Upper lobe of left lung (tissue), 4 donors: ENCODE measurements at regions not wholly inside any gene's neighbourhood (a gene's known extent, or its start where the extent isn't known, plus 50 kb on each side); places are given as distances from the start of the nearest gene placed in this dataset.

Experiments
- EP300 ChIP-seq, 4 donors: sonication (generic); formaldehyde crosslinking; IDR thresholded peaks; one replicate each; pipeline ENCODE4 v1.5.1; 2017; ENCODE audit warnings: antibody characterized with exemption in 4 of 4, control low read depth in 2 of 4
- POLR2A ChIP-seq, 4 donors: fragments of 450-650 bp; IDR thresholded peaks; one replicate each; pipeline ENCODE4 v1.5.1; 2016 to 2017; ENCODE audit warnings: antibody characterized with exemption in 4 of 4, mild to moderate bottlenecking in 2 of 4
- POLR2AphosphoS5 ChIP-seq, 2 donors: sonication (generic); formaldehyde crosslinking; IDR thresholded peaks; one replicate each; pipeline ENCODE4 v1.5.1; 2017; ENCODE audit warnings: antibody characterized with exemption in 2 of 2
- TF ChIP-seq, protein P1 (sequence below), 6 experiments: fragments of 450-650 bp in 4 of 6; fragments of 200-600 bp in 2 of 6; sonication (generic) in 2 of 6; IDR thresholded peaks; one replicate each; pipeline ENCODE4 v1.5.1; 2016 to 2019; ENCODE audit warnings: antibody characterized with exemption in 6 of 6

GRCh38 chr12:131250028-131250950, 296.6 kb downstream of the ADGRD1 start:
- TF ChIP-seq POLR2A (IDR thresholded peaks at IDR 0.05) (no peak), POLR2AphosphoS5 (IDR thresholded peaks at IDR 0.05) (no peak), EP300 (IDR thresholded peaks at IDR 0.05) (no peak)
- TF ChIP-seq, protein P1, sequence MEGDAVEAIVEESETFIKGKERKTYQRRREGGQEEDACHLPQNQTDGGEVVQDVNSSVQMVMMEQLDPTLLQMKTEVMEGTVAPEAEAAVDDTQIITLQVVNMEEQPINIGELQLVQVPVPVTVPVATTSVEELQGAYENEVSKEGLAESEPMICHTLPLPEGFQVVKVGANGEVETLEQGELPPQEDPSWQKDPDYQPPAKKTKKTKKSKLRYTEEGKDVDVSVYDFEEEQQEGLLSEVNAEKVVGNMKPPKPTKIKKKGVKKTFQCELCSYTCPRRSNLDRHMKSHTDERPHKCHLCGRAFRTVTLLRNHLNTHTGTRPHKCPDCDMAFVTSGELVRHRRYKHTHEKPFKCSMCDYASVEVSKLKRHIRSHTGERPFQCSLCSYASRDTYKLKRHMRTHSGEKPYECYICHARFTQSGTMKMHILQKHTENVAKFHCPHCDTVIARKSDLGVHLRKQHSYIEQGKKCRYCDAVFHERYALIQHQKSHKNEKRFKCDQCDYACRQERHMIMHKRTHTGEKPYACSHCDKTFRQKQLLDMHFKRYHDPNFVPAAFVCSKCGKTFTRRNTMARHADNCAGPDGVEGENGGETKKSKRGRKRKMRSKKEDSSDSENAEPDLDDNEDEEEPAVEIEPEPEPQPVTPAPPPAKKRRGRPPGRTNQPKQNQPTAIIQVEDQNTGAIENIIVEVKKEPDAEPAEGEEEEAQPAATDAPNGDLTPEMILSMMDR (IDR thresholded peaks at IDR 0.05), result no peak
